Nephron (organoid): ENCODE measurements at regions not wholly inside any gene's neighbourhood (a gene's known extent, or its start where the extent isn't known, plus 50 kb on each side); places are given as distances from the start of the nearest gene placed in this dataset.

ENCODE experiments used
- H3K27ac Mint-ChIP-seq, 3 experiments: 2 replicates each; pipeline ENCODE4 v1.8.0; 2020; ENCODE audit warnings: mixed read lengths in 3 of 3, mild to moderate bottlenecking in 2 of 3, moderate library complexity in 1 of 3
- H3K27me3 Mint-ChIP-seq: 2 replicates; pipeline ENCODE4 v1.8.0; 2021; ENCODE audit warnings: low read depth, mild to moderate bottlenecking, moderate library complexity, mixed read lengths
- H3K36me3 Mint-ChIP-seq: 2 replicates; pipeline ENCODE4 v1.8.0; 2020; ENCODE audit warnings: low read depth, mixed read lengths
- H3K4me1 Mint-ChIP-seq: 2 replicates; pipeline ENCODE4 v1.8.0; 2020; ENCODE audit warnings: mixed read lengths
- H3K4me3 Mint-ChIP-seq, 3 experiments: 2 replicates each; pipeline ENCODE4 v1.8.0; 2020; ENCODE audit warnings: mild to moderate bottlenecking in 3 of 3, mixed read lengths in 3 of 3, moderate library complexity in 2 of 3
- H3K9me3 Mint-ChIP-seq: 2 replicates; pipeline ENCODE4 v1.8.0; 2020; ENCODE audit warnings: mixed read lengths
- CTCF ChIP-seq, 3 experiments: fragments of 200-600 bp; sonication (generic); IDR thresholded peaks; one replicate each; pipeline ENCODE4 v1.5.0; 2021; ENCODE audit warnings: antibody characterized with exemption in 3 of 3; ENCODE audit not compliant: unreplicated experiment in 3 of 3

DNA sequence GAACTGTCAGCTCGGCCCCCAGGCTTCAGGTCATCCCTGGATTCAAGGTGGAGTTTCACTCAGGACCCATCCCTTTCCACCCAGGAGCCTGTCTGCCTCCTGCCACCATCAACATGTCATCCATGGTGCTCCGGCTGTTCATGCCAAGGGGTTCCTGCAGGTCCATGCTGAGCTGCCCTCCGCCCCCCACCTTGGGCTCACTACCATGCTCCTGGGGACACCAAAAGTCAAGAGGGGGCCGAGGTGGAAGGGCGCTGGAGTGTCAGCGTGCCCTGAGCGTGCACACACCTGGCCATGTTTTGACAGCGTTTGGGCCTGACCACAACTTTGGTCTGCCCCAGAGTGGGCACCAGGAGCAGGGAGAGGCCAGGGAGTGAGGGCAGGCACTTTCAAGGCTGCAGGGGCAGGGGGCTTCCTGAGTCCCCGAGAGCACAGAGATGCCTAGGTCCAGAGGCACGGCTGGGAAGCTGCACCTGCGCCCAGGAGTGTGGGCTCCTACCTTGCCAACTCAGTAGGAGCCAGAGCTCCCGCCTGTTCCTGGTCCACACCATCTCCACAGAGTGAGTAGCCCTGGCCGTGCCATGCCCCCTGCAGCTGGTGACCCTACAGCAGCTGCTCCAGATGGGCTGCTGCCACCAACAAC, 639.6 kb upstream of the ZP4 start:
- no peaks in the 10 kb centered on the region for H3K27me3 Mint-ChIP-seq
- no peak overlapping the region for H3K27ac Mint-ChIP-seq
- H3K4me3 Mint-ChIP-seq = no peak overlapping the region
- H3K4me1 Mint-ChIP-seq = no peaks in the 10 kb centered on the region
- no peak for TF ChIP-seq CTCF (IDR thresholded peaks at IDR 0.05; ENCODE audit: unreplicated experiment in 3 of 3)
- no peaks in the 10 kb centered on the region for H3K9me3 Mint-ChIP-seq
- no peaks in the 10 kb centered on the region for H3K36me3 Mint-ChIP-seq

GRCh38 chr1:238517711-238518110, 627.0 kb upstream of the ZP4 start:
- H3K27me3 Mint-ChIP-seq = no peaks in the 10 kb centered on the region
- peaks cover 6% of the 10 kb centered on the region for H3K9me3 Mint-ChIP-seq
- no peak overlapping the region for H3K4me3 Mint-ChIP-seq
- no peak for TF ChIP-seq CTCF (IDR thresholded peaks at IDR 0.05; ENCODE audit: unreplicated experiment in 3 of 3)
- no peak overlapping the region for H3K27ac Mint-ChIP-seq
- H3K36me3 Mint-ChIP-seq = no peaks in the 10 kb centered on the region
- H3K4me1 Mint-ChIP-seq = no peaks in the 10 kb centered on the region

GRCh38 chr1:238501290-238501689, 610.6 kb upstream of the ZP4 start:
- no peaks in the 10 kb centered on the region for H3K36me3 Mint-ChIP-seq
- H3K4me3 Mint-ChIP-seq = no peak overlapping the region
- no peaks in the 10 kb centered on the region for H3K27me3 Mint-ChIP-seq
- TF ChIP-seq CTCF (IDR thresholded peaks at IDR 0.05; ENCODE audit: unreplicated experiment in 3 of 3) = no peak
- H3K4me1 Mint-ChIP-seq = no peaks in the 10 kb centered on the region
- H3K27ac Mint-ChIP-seq = no peak overlapping the region
- H3K9me3 Mint-ChIP-seq = peaks cover 8% of the 10 kb centered on the region

DNA sequence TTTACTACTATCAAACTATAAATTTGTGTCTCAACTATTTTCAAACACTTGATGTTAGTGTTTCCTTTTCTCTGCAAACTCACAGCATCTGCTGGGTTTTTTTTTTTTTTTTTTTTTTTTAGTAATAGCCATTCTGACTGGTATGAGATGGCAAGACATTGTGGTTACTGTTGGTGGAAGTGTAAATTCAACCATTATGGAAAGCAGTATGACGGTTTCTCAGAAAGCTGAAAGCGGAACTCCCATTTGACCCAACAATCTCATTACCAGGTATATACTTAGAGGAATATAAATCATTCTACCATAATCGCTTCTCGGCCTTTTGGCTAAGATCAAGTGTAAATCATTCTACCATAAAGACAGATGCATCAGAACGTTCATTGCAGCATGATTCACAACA, 608.3 kb upstream of the ZP4 start:
- no peaks in the 10 kb centered on the region for H3K4me1 Mint-ChIP-seq
- no peak overlapping the region for H3K4me3 Mint-ChIP-seq
- H3K27ac Mint-ChIP-seq = no peak overlapping the region
- peaks cover 8% of the 10 kb centered on the region for H3K9me3 Mint-ChIP-seq
- no peaks in the 10 kb centered on the region for H3K27me3 Mint-ChIP-seq
- TF ChIP-seq CTCF (IDR thresholded peaks at IDR 0.05; ENCODE audit: unreplicated experiment in 3 of 3) = no peak
- no peaks in the 10 kb centered on the region for H3K36me3 Mint-ChIP-seq

- no peak overlapping the region for H3K4me3 Mint-ChIP-seq
- no peaks in the 10 kb centered on the region for H3K4me1 Mint-ChIP-seq
- TF ChIP-seq CTCF (IDR thresholded peaks at IDR 0.05; ENCODE audit: unreplicated experiment in 3 of 3) = no peak
- no peaks in the 10 kb centered on the region for H3K27me3 Mint-ChIP-seq
- no peak overlapping the region for H3K27ac Mint-ChIP-seq
- H3K36me3 Mint-ChIP-seq = no peaks in the 10 kb centered on the region
- no peaks in the 10 kb centered on the region for H3K9me3 Mint-ChIP-seq
These were observed 601.5 kb upstream of the ZP4 start for GRCh38 chr1:238492271-238492670.

- Mint-ChIP-seq H3K27me3 (no peaks in the 10 kb centered on the region), H3K9me3 (no peaks in the 10 kb centered on the region), H3K4me3 (no peak overlapping the region), H3K36me3 (no peaks in the 10 kb centered on the region), H3K27ac (no peak overlapping the region), H3K4me1 (peaks cover 5% of the 10 kb centered on the region)
- no peak for TF ChIP-seq CTCF (IDR thresholded peaks at IDR 0.05; ENCODE audit: unreplicated experiment in 3 of 3)
These were observed 600.5 kb upstream of the ZP4 start for GRCh38 chr1:238491265-238491664.
